ENCODE measurements at regions not wholly inside any gene's neighbourhood (a gene's known extent, or its start where the extent isn't known, plus 50 kb on each side); places are given as distances from the start of the nearest gene placed in this dataset.

- no peaks in the 10 kb centered on the region for H3K4me1 ChIP-seq
- no peak overlapping the region for H3K4me3 ChIP-seq
- H3K27ac ChIP-seq = no peak overlapping the region
- intact Hi-C loops (cut with DNase I) = no loop called here
- DNase-seq = no peak
- H3K9me3 ChIP-seq = no peaks in the 10 kb centered on the region
- H3K36me3 ChIP-seq (replicated peaks in 1 of 2; ENCODE audit: insufficient read depth in 1 of 2, low read depth in 2 of 2) = no peaks in the 10 kb centered on the region
- no peak for ATAC-seq
- WGBS, 2 donors = 83 to 92% methylated on average over 3 of the region's 3 CpGs
- H3K27me3 ChIP-seq = no peaks in the 10 kb centered on the region
- no peak for TF ChIP-seq CTCF (IDR thresholded peaks at IDR 0.05)
- no peak for TF ChIP-seq POLR2A (IDR thresholded peaks at IDR 0.05)
Observed at GRCh38 chrX:7775987-7776386, 67.0 kb upstream of the VCX start.

DNA sequence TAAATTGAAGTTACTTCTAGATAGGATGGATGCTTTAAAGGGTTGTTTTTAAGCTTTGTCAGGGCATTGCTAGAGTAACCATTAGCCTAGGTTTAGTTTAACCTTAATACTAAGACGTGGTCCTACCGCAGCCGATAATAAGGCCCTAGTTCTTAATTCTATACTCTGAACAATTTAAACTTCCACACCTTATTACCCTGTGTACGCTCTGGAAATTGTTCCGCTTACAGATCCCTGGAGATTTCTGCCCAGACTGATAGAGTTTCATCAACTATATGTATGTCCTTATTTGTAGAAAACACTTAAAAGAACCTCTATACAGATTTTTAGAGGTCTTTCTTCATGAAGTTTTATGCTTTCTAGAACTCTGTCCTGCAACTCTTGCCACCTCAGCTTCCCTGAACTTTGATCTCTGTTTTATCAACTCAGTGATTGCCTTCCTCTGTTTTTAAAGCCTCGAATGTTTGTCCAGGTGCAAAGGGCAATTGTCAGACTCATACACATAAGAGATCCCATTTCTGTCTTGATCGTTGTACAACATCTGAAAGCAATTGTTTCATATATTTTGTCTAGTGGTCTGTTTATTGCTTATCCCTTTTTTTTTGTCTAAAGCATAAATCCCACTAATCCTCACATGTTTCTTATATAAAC lies 71.1 kb upstream of the VCX start:
- H3K27me3 ChIP-seq = no peaks in the 10 kb centered on the region
- intact Hi-C loops (cut with DNase I) = no loop called here
- H3K4me3 ChIP-seq = no peak overlapping the region
- peaks cover 4% of the 10 kb centered on the region for H3K4me1 ChIP-seq
- no peaks in the 10 kb centered on the region for H3K36me3 ChIP-seq (replicated peaks in 1 of 2; ENCODE audit: insufficient read depth in 1 of 2, low read depth in 2 of 2)
- 22 to 30% methylated on average over 7 of the region's 7 CpGs for WGBS, 2 donors
- no peak overlapping the region for H3K27ac ChIP-seq
- H3K9me3 ChIP-seq = no peaks in the 10 kb centered on the region
- ATAC-seq = no peak
- no peak for TF ChIP-seq POLR2A (IDR thresholded peaks at IDR 0.05)
- TF ChIP-seq CTCF (IDR thresholded peaks at IDR 0.05) = no peak
- peak in 2 of 4 donors; percentile 2 to 13 for DNase-seq

GRCh38 chrX:7759830-7760229 lies 83.1 kb upstream of the VCX start:
- intact Hi-C loops (cut with DNase I) = no loop called here
- 12 to 13% methylated on average over 1 of the region's 1 CpG for WGBS, 2 donors

GRCh38 chrX:7746856-7747255 lies 96.1 kb upstream of the VCX start:
- no peaks in the 10 kb centered on the region for H3K4me1 ChIP-seq
- DNase-seq (no peak), ATAC-seq (no peak)
- 54 to 58% methylated on average over 5 of the region's 5 CpGs for WGBS, 2 donors
- TF ChIP-seq POLR2A (IDR thresholded peaks at IDR 0.05) = no peak
- no peak for TF ChIP-seq CTCF (IDR thresholded peaks at IDR 0.05)
- H3K4me3 ChIP-seq = no peak overlapping the region
- H3K27ac ChIP-seq = no peak overlapping the region
- H3K27me3 ChIP-seq = no peaks in the 10 kb centered on the region
- no peaks in the 10 kb centered on the region for H3K9me3 ChIP-seq
- intact Hi-C loops (cut with DNase I) = no loop called here
- no peaks in the 10 kb centered on the region for H3K36me3 ChIP-seq (replicated peaks in 1 of 2; ENCODE audit: insufficient read depth in 1 of 2, low read depth in 2 of 2)

More at GRCh38 chrX:7759830-7760229, 83.1 kb upstream of the VCX start:
- no peaks in the 10 kb centered on the region for H3K9me3 ChIP-seq
- ATAC-seq = no peak
- no peaks in the 10 kb centered on the region for H3K4me1 ChIP-seq
- H3K36me3 ChIP-seq (replicated peaks in 1 of 2; ENCODE audit: insufficient read depth in 1 of 2, low read depth in 2 of 2) = no peaks in the 10 kb centered on the region
- no peak overlapping the region for H3K27ac ChIP-seq
- no peak for DNase-seq
- H3K27me3 ChIP-seq = no peaks in the 10 kb centered on the region
- H3K4me3 ChIP-seq = no peak overlapping the region
- no peak for TF ChIP-seq CTCF (IDR thresholded peaks at IDR 0.05)
- no peak for TF ChIP-seq POLR2A (IDR thresholded peaks at IDR 0.05)

- 58% methylated on average over 2 of the region's 2 CpGs; no CpG with 5 or more reads in 1 of the 2 donors for WGBS, 2 donors
- intact Hi-C loops (cut with DNase I) = no loop called here
- no peak for ATAC-seq
- no peak overlapping the region for H3K27ac ChIP-seq
- no peaks in the 10 kb centered on the region for H3K4me1 ChIP-seq
- DNase-seq = no peak
- no peak overlapping the region for H3K4me3 ChIP-seq
- H3K36me3 ChIP-seq (replicated peaks in 1 of 2; ENCODE audit: insufficient read depth in 1 of 2, low read depth in 2 of 2) = no peaks in the 10 kb centered on the region
- TF ChIP-seq POLR2A (IDR thresholded peaks at IDR 0.05) (no peak), CTCF (IDR thresholded peaks at IDR 0.05) (no peak)
- H3K9me3 ChIP-seq = no peaks in the 10 kb centered on the region
- H3K27me3 ChIP-seq = no peaks in the 10 kb centered on the region
Observed at GRCh38 chrX:7730071-7730470, 112.9 kb upstream of the VCX start.

All from body of pancreas (tissue), 4 donors.